Neutrophil (primary cell): ENCODE measurements at regions not wholly inside any gene's neighbourhood (a gene's known extent, or its start where the extent isn't known, plus 50 kb on each side); places are given as distances from the start of the nearest gene placed in this dataset.
"Not testable (repeated sequence)": the region's sequence is repeated elsewhere in the genome, so short reads cannot be mapped to it uniquely, and the experiment has no call there.

Experiments used
- H3K27ac ChIP-seq: fragments of 200-600 bp; sonication (generic); 2 replicates; pipeline ENCODE4 v1.5.1; 2016; ENCODE audit warnings: mild to moderate bottlenecking, moderate library complexity
- H3K27me3 ChIP-seq: fragments of 200-600 bp; sonication (generic); 2 replicates; pipeline ENCODE4 v1.6.0; 2016; ENCODE audit warnings: mild to moderate bottlenecking
- H3K36me3 ChIP-seq: fragments of 200-600 bp; sonication (generic); 2 replicates; pipeline ENCODE4 v1.5.1; 2017
- H3K4me1 ChIP-seq, 2 experiments: fragments of 200-600 bp in 1 of 2; sonication (generic) in 1 of 2; 1 replicate in 1 of 2; 2 replicates in 1 of 2; pipeline versions ENCODE4 v1.5.1 to v1.6.1; 2013 to 2016; ENCODE audit warnings: low read depth in 1 of 2, low read length in 1 of 2, mild to moderate bottlenecking in 1 of 2, moderate library complexity in 1 of 2; ENCODE audit not compliant: control insufficient read depth in 1 of 2, insufficient read depth in 1 of 2
- H3K4me3 ChIP-seq, 2 experiments: fragments of 200-600 bp in 1 of 2; sonication (generic) in 1 of 2; 1 replicate in 1 of 2; 2 replicates in 1 of 2; pipeline ENCODE4 v1.5.1; 2013 to 2016; ENCODE audit warnings: low read depth in 1 of 2, low read length in 1 of 2, mild to moderate bottlenecking in 1 of 2, moderate library complexity in 1 of 2
- H3K9me3 ChIP-seq: fragments of 200-600 bp; sonication (generic); 2 replicates; pipeline ENCODE4 v1.5.1; 2016
- CTCF ChIP-seq: fragments of 200-600 bp; sonication (generic); IDR thresholded peaks from 2 replicates; pipeline ENCODE4 v1.5.1; 2016; ENCODE audit warnings: antibody characterized with exemption

GRCh38 chr9:129552064-129552463 is 68.8 kb downstream of the C9orf50 start:
- Histone ChIP-seq H3K4me3 (no peak overlapping the region), H3K4me1 (peaks cover 33 to 35% of the 10 kb centered on the region in 2 experiments), H3K36me3 (no peaks in the 10 kb centered on the region), H3K27ac (no peak overlapping the region), H3K27me3 (peaks cover 35% of the 10 kb centered on the region), H3K9me3 (no peaks in the 10 kb centered on the region)
- no peak for TF ChIP-seq CTCF

GRCh38 chr9:129551393-129551973 is 69.4 kb downstream of the C9orf50 start:
- H3K9me3 ChIP-seq, result no peaks in the 10 kb centered on the region
- peaks cover 33 to 35% of the 10 kb centered on the region in 2 experiments for H3K4me1 ChIP-seq

GRCh38 chr9:129550977-129551376 is 69.9 kb downstream of the C9orf50 start:
- not testable (repeated sequence) for H3K27ac ChIP-seq, H3K4me3 ChIP-seq, H3K9me3 ChIP-seq, H3K36me3 ChIP-seq
- Histone ChIP-seq H3K27me3 (peaks cover 35% of the 10 kb centered on the region), H3K4me1 (peaks cover 35 to 36% of the 10 kb centered on the region in 2 experiments)

More at GRCh38 chr9:129551393-129551973, 69.4 kb downstream of the C9orf50 start:
- no peak overlapping the region for H3K4me3 ChIP-seq
- peaks cover 35% of the 10 kb centered on the region for H3K27me3 ChIP-seq
- no peak for TF ChIP-seq CTCF
- H3K36me3 ChIP-seq, result no peaks in the 10 kb centered on the region
- H3K27ac ChIP-seq, result no peak overlapping the region

- no peak for TF ChIP-seq CTCF
- Histone ChIP-seq H3K36me3 (no peaks in the 10 kb centered on the region), H3K27me3 (peaks cover 35% of the 10 kb centered on the region), H3K4me1 (peaks cover 37 to 39% of the 10 kb centered on the region in 2 experiments), H3K27ac (no peak overlapping the region), H3K4me3 (peak overlapping the region; percentile 47 to 60), H3K9me3 (no peaks in the 10 kb centered on the region)
These were observed 70.6 kb downstream of the C9orf50 start for GRCh38 chr9:129550199-129550839.

GRCh38 chr9:129549684-129550083 is 71.2 kb downstream of the C9orf50 start:
- TF ChIP-seq CTCF, result no peak
- H3K4me3 ChIP-seq, result peak overlapping the region; percentile 47 to 60

GRCh38 chr9:129549139-129549538 is 71.8 kb downstream of the C9orf50 start:
- H3K4me1 ChIP-seq, result peaks cover 28 to 34% of the 10 kb centered on the region in 2 experiments
- no peak overlapping the region for H3K27ac ChIP-seq

More at GRCh38 chr9:129549684-129550083, 71.2 kb downstream of the C9orf50 start:
- Histone ChIP-seq H3K36me3 (no peaks in the 10 kb centered on the region), H3K27me3 (peaks cover 35% of the 10 kb centered on the region), H3K27ac (no peak overlapping the region), H3K4me1 (peaks cover 34 to 39% of the 10 kb centered on the region in 2 experiments), H3K9me3 (no peaks in the 10 kb centered on the region)

More at GRCh38 chr9:129549139-129549538, 71.8 kb downstream of the C9orf50 start:
- Histone ChIP-seq H3K9me3 (no peaks in the 10 kb centered on the region), H3K36me3 (no peaks in the 10 kb centered on the region), H3K4me3 (no peak overlapping the region), H3K27me3 (peaks cover 35% of the 10 kb centered on the region)
- TF ChIP-seq CTCF, result no peak
